ENCODE measurements at regions not wholly inside any gene's neighbourhood (a gene's known extent, or its start where the extent isn't known, plus 50 kb on each side); places are given as distances from the start of the nearest gene placed in this dataset.

- DNase-seq (ENCODE audit: low read depth in 1 of 2, low spot score in 1 of 2) = no peak
- no peaks in the 10 kb centered on the region for H3K27me3 ChIP-seq (ENCODE audit: insufficient read depth, poor library complexity, severe bottlenecking)
- no peak overlapping the region for H3K27ac ChIP-seq (replicated peaks)
- no peak for TF ChIP-seq POLR2AphosphoS5 (IDR thresholded peaks at IDR 0.05; ENCODE audit: low read depth)
- no peak for TF ChIP-seq CTCF (IDR thresholded peaks at IDR 0.05; ENCODE audit: insufficient read depth, low read length)
- TF ChIP-seq SPI1 (IDR thresholded peaks at IDR 0.05; ENCODE audit: borderline replicate concordance, low read depth) = no peak
- no peak for TF ChIP-seq GABPA (IDR thresholded peaks at IDR 0.05; ENCODE audit: low read depth)
- TF ChIP-seq REST (IDR thresholded peaks at IDR 0.05; ENCODE audit: insufficient replicate concordance, low read depth) = no peak
- H3K4me3 ChIP-seq (replicated peaks; ENCODE audit: insufficient read depth, low read length) = no peak overlapping the region
Measured at GRCh38 chr10:31731711-31732110, 196.9 kb downstream of the ARHGAP12 start.

- H3K27me3 ChIP-seq (ENCODE audit: insufficient read depth, poor library complexity, severe bottlenecking) = no peaks in the 10 kb centered on the region
- TF ChIP-seq REST (IDR thresholded peaks at IDR 0.05; ENCODE audit: insufficient replicate concordance, low read depth) (no peak), GABPA (IDR thresholded peaks at IDR 0.05; ENCODE audit: low read depth) (no peak), CTCF (IDR thresholded peaks at IDR 0.05; ENCODE audit: insufficient read depth, low read length) (no peak), POLR2AphosphoS5 (IDR thresholded peaks at IDR 0.05; ENCODE audit: low read depth) (no peak), SPI1 (IDR thresholded peaks at IDR 0.05; ENCODE audit: borderline replicate concordance, low read depth) (no peak)
- no peak for DNase-seq (ENCODE audit: low read depth in 1 of 2, low spot score in 1 of 2)
Measured at GRCh38 chr10:31730776-31731175, 197.9 kb downstream of the ARHGAP12 start.

GRCh38 chr10:31728698-31729224 lies 199.9 kb downstream of the ARHGAP12 start:
- no peak overlapping the region for H3K4me3 ChIP-seq (replicated peaks; ENCODE audit: insufficient read depth, low read length)
- H3K27ac ChIP-seq (replicated peaks) = no peak overlapping the region
- DNase-seq (ENCODE audit: low read depth in 1 of 2, low spot score in 1 of 2) = no peak
- TF ChIP-seq REST (IDR thresholded peaks at IDR 0.05; ENCODE audit: insufficient replicate concordance, low read depth) = no peak
- TF ChIP-seq POLR2AphosphoS5 (IDR thresholded peaks at IDR 0.05; ENCODE audit: low read depth) = no peak
- TF ChIP-seq CTCF (IDR thresholded peaks at IDR 0.05; ENCODE audit: insufficient read depth, low read length) = no peak
- no peaks in the 10 kb centered on the region for H3K27me3 ChIP-seq (ENCODE audit: insufficient read depth, poor library complexity, severe bottlenecking)

More at GRCh38 chr10:31730776-31731175, 197.9 kb downstream of the ARHGAP12 start:
- no peak overlapping the region for H3K4me3 ChIP-seq (replicated peaks; ENCODE audit: insufficient read depth, low read length)
- H3K27ac ChIP-seq (replicated peaks) = no peak overlapping the region

All from HL-60 (cell line).